ENCODE measurements at regions not wholly inside any gene's neighbourhood (a gene's known extent, or its start where the extent isn't known, plus 50 kb on each side); places are given as distances from the start of the nearest gene placed in this dataset.

GRCh38 chr3:41001556-41001955, 197.7 kb upstream of the CTNNB1 start:
- TF ChIP-seq CTCF (IDR thresholded peaks at IDR 0.05; ENCODE audit: control extremely low read depth in 1 of 3, insufficient read depth in 1 of 3, low read depth in 1 of 3, low read length in 3 of 3): no peak
- no peak for TF ChIP-seq MAFK (IDR thresholded peaks at IDR 0.05; ENCODE audit: low read depth, low read length)
- no peak for TF ChIP-seq EZH2 (IDR thresholded peaks at IDR 0.05; ENCODE audit: low read depth, low read length, severe bottlenecking)
- no peak for TF ChIP-seq TAF1 (IDR thresholded peaks at IDR 0.05; ENCODE audit: low read depth, low read length)
- TF ChIP-seq CTBP2 (IDR thresholded peaks at IDR 0.05; ENCODE audit: borderline replicate concordance, insufficient read depth, insufficient read length, low read length): no peak
- TF ChIP-seq SP2 (IDR thresholded peaks at IDR 0.05; ENCODE audit: low read length): no peak
- no peak for TF ChIP-seq KDM5A (IDR thresholded peaks at IDR 0.05; ENCODE audit: low read length)
- no peak for TF ChIP-seq NRF1 (IDR thresholded peaks at IDR 0.05; ENCODE audit: low read depth, low read length)
- TF ChIP-seq RNF2 (IDR thresholded peaks at IDR 0.05; ENCODE audit: borderline replicate concordance, low read depth, low read length, missing control alignments, poor library complexity, severe bottlenecking): no peak
- no peak for TF ChIP-seq POLR2AphosphoS5 (IDR thresholded peaks at IDR 0.05; ENCODE audit: low read depth, low read length)
